Neural crest cell (in vitro differentiated cells): ENCODE measurements at regions not wholly inside any gene's neighbourhood (a gene's known extent, or its start where the extent isn't known, plus 50 kb on each side); places are given as distances from the start of the nearest gene placed in this dataset.

Source experiments
- DNase-seq: peaks from one replicate; pipeline ENCODE4 v3.0.0; 2021; ENCODE audit warnings: low read depth, mixed read lengths, low spot score
- H3K27ac Mint-ChIP-seq: one replicate; pipeline ENCODE4 v1.8.0; 2021; ENCODE audit warnings: mild to moderate bottlenecking, mixed read lengths; ENCODE audit not compliant: unreplicated experiment
- H3K27me3 Mint-ChIP-seq: 2 replicates; pipeline ENCODE4 v1.8.0; 2021; ENCODE audit warnings: low read depth, mild to moderate bottlenecking, mixed read lengths
- H3K36me3 Mint-ChIP-seq: 2 replicates; pipeline ENCODE4 v1.8.0; 2021; ENCODE audit warnings: low read depth, mild to moderate bottlenecking, mixed read lengths
- H3K4me1 Mint-ChIP-seq: 2 replicates; pipeline ENCODE4 v1.8.0; 2021; ENCODE audit warnings: mixed read lengths
- H3K4me3 Mint-ChIP-seq: one replicate; pipeline ENCODE4 v1.8.0; 2021; ENCODE audit warnings: mild to moderate bottlenecking, mixed read lengths
- H3K9me3 Mint-ChIP-seq: 2 replicates; pipeline ENCODE4 v1.8.0; 2021; ENCODE audit warnings: mixed read lengths
- TF ChIP-seq, protein P1 (sequence below): fragments of 200-600 bp; sonication (generic); conservative IDR thresholded peaks from 2 replicates; pipeline ENCODE4 v1.5.0; 2021; ENCODE audit warnings: antibody characterized with exemption, mild to moderate bottlenecking

DNA sequence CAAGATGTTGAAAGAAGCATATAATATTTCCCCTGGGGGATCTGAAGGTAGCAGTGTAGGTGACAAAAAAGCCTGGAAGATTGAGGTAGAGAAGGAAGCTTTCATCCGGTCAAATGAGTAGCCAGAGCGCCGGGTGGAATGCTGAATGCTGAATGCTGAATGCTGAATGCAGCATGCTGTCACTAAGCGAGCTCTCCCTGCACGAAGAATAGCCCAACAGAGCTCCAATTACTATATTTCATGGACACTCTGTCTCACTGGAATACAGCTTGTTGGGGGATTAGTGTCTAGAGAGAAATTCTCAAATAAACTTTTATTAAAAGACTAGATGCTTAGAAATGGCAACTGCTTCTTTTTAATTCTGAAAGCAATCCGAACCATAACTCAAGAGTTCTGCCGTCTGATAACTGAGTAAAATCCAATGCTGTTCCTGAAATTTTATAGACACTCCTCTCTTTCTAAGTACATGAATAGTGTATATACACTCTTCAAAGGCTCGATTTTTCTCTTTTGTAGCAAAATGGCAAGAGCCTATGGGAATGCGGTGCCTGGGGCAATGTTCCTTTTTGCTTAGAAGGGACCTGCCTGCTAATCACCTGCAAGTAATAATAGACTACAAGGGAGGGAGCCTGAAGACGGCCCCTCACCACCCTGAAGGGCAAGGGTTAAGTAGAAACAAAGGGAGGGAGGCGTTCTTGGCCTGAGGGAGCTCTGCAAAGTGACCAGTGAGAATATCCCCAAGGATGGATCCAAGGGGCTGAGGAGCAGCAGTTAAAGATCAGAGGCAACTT is 203.7 kb upstream of the ESRRG start:
- Mint-ChIP-seq H3K36me3 (peaks cover 2% of the 10 kb centered on the region), H3K4me3 (peak overlapping the region; percentile 75), H3K4me1 (peaks cover 12% of the 10 kb centered on the region), H3K9me3 (no peaks in the 10 kb centered on the region), H3K27me3 (no peaks in the 10 kb centered on the region), H3K27ac (peak overlapping the region; percentile 51)
- TF ChIP-seq, protein P1, sequence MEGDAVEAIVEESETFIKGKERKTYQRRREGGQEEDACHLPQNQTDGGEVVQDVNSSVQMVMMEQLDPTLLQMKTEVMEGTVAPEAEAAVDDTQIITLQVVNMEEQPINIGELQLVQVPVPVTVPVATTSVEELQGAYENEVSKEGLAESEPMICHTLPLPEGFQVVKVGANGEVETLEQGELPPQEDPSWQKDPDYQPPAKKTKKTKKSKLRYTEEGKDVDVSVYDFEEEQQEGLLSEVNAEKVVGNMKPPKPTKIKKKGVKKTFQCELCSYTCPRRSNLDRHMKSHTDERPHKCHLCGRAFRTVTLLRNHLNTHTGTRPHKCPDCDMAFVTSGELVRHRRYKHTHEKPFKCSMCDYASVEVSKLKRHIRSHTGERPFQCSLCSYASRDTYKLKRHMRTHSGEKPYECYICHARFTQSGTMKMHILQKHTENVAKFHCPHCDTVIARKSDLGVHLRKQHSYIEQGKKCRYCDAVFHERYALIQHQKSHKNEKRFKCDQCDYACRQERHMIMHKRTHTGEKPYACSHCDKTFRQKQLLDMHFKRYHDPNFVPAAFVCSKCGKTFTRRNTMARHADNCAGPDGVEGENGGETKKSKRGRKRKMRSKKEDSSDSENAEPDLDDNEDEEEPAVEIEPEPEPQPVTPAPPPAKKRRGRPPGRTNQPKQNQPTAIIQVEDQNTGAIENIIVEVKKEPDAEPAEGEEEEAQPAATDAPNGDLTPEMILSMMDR: no peak
- peak; percentile 17 for DNase-seq

DNA sequence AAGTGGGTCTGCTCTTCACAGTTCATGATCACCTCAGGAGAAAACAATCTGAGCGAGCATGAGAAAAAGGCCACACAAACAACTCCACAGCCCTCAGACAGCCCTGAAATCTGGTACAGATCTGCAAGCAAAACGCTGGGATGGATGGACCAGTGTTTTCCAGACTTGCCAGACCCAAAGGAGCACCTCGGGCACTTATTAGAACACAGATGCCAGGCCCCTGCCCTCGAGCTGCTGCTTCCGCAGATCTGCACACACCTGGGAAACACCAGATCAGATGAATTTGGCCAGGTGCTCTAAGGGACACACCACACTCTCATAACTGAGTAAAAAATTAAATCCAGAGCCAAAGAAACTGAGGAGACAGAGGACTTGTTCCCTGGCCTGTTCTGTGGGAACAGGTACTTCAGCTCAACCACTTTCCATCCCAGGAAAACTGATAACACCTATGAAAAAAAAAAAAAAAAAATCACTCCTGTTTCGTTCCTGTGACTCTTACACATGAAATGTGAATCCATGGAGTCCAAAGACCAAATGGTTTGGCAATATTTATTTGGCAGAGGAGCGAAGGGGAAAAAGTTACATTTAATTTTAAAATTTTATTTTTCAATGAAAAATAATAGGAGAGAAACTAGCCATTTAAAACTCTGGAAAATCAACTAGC is 202.9 kb upstream of the ESRRG start:
- no peak for DNase-seq
- TF ChIP-seq, protein P1: no peak
- H3K27me3 Mint-ChIP-seq: no peaks in the 10 kb centered on the region
- no peak overlapping the region for H3K27ac Mint-ChIP-seq
- no peaks in the 10 kb centered on the region for H3K9me3 Mint-ChIP-seq
- H3K36me3 Mint-ChIP-seq: peaks cover 2% of the 10 kb centered on the region
- no peak overlapping the region for H3K4me3 Mint-ChIP-seq
- H3K4me1 Mint-ChIP-seq: peaks cover 12% of the 10 kb centered on the region

DNA sequence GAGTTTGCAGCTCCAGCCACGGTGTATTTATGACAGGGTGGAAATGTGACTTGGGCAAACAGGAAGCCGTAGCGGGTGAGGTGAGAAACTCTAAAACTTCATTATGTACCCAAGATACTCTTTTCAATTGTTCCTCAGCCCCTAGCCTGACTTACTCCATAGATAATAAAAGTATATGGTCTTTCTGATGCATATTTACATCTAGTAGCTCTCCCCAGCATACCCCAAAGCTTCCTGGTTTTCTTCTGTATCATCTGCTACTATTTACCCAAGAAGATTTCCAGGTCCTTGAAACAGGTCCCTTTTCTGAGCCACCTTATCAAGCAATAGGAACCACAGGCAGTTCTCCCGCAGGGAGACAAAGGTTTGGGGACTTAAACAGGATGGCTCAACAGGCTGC is 201.5 kb upstream of the ESRRG start:
- H3K4me3 Mint-ChIP-seq: no peak overlapping the region
- no peak overlapping the region for H3K27ac Mint-ChIP-seq
- H3K4me1 Mint-ChIP-seq: peaks cover 15% of the 10 kb centered on the region
- H3K27me3 Mint-ChIP-seq: no peaks in the 10 kb centered on the region
- TF ChIP-seq, protein P1: no peak
- H3K9me3 Mint-ChIP-seq: no peaks in the 10 kb centered on the region
- no peak for DNase-seq
- H3K36me3 Mint-ChIP-seq: peaks cover 2% of the 10 kb centered on the region

DNA sequence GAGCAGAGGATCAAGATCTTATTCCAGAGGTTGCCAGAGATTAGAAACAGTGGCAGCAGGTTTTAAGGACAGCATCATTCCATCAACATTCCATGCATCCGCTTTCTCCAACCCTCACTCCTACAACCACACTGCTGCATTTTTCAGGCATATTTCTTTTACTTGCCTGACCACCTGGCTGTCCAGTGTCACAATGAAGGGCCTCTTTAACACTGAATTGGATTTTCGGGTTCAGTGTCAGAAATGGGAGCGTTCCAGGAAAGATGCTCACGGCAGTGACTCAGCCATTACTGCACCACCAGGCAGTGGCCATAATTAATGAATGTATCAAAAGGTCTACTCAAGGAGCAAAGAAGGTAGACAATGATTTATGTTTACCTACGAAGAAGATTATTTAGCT is 200.4 kb upstream of the ESRRG start:
- no peak for DNase-seq
- TF ChIP-seq, protein P1: no peak
- H3K27me3 Mint-ChIP-seq: no peaks in the 10 kb centered on the region
- no peaks in the 10 kb centered on the region for H3K9me3 Mint-ChIP-seq
- H3K4me3 Mint-ChIP-seq: no peak overlapping the region
- no peak overlapping the region for H3K27ac Mint-ChIP-seq
- peaks cover 2% of the 10 kb centered on the region for H3K36me3 Mint-ChIP-seq
- peaks cover 15% of the 10 kb centered on the region for H3K4me1 Mint-ChIP-seq

DNA sequence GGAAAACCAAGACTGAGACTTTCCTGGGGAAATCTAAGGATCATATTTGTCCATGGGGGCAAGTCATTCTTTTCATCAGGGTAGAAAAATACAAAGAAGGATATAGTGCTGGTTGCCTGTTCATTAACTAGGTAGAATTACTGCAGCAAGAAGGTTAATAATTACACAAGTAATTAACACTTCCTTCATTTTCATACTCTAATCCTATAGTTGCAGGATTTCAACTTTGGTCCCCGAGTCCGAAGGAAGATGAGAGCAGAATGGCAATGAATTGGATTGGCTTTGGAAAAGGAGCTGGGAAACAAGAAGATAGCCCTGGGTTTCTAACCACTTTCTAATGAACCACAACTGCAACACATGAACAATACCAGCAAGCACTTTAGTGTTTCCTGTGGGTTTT is 199.2 kb upstream of the ESRRG start:
- H3K4me1 Mint-ChIP-seq: peaks cover 15% of the 10 kb centered on the region
- no peaks in the 10 kb centered on the region for H3K27me3 Mint-ChIP-seq
- H3K36me3 Mint-ChIP-seq: peaks cover 2% of the 10 kb centered on the region
- no peak overlapping the region for H3K27ac Mint-ChIP-seq
- no peak overlapping the region for H3K4me3 Mint-ChIP-seq
- TF ChIP-seq, protein P1: no peak
- no peaks in the 10 kb centered on the region for H3K9me3 Mint-ChIP-seq
- DNase-seq: no peak
